Stomach (tissue), 4 donors: ENCODE measurements at regions not wholly inside any gene's neighbourhood (a gene's known extent, or its start where the extent isn't known, plus 50 kb on each side); places are given as distances from the start of the nearest gene placed in this dataset.
"Not testable (repeated sequence)": the region's sequence is repeated elsewhere in the genome, so short reads cannot be mapped to it uniquely, and the experiment has no call there.

Source experiments
- CTCF ChIP-seq, 7 experiments: fragments of 450-650 bp in 4 of 7; fragments of 200-600 bp in 3 of 7; sonication (generic) in 3 of 7; IDR thresholded peaks; one replicate each; pipeline ENCODE4 v1.5.1; 2016 to 2019; ENCODE audit warnings: antibody characterized with exemption in 7 of 7, control low read depth in 2 of 7, mild to moderate bottlenecking in 1 of 7
- EP300 ChIP-seq: sonication (generic); formaldehyde crosslinking; IDR thresholded peaks from one replicate; pipeline ENCODE4 v1.6.1; 2017; ENCODE audit warnings: antibody characterized with exemption
- POLR2A ChIP-seq, 4 donors: fragments of 450-650 bp; IDR thresholded peaks; one replicate each; pipeline ENCODE4 v1.6.1; 2016; ENCODE audit warnings: antibody characterized with exemption in 4 of 4, control low read depth in 2 of 4, mild to moderate bottlenecking in 1 of 4, moderate library complexity in 1 of 4
- POLR2AphosphoS5 ChIP-seq, 3 donors: sonication (generic); formaldehyde crosslinking; IDR thresholded peaks; one replicate each; pipeline ENCODE4 v1.6.1; 2016; ENCODE audit warnings: antibody characterized with exemption in 3 of 3

- not testable (repeated sequence) for TF ChIP-seq CTCF (IDR thresholded peaks at IDR 0.05); EP300; POLR2AphosphoS5 (IDR thresholded peaks at IDR 0.05); POLR2A (IDR thresholded peaks at IDR 0.05)
Measured at GRCh38 chr6:58128549-58128948, 811.1 kb downstream of the PRIM2 start.
